A673 (cell line): ENCODE measurements at regions not wholly inside any gene's neighbourhood (a gene's known extent, or its start where the extent isn't known, plus 50 kb on each side); places are given as distances from the start of the nearest gene placed in this dataset.

ENCODE experiments used
- CTCF ChIP-seq: fragments of 300-800, 200-600 bp; sonication (generic); conservative IDR thresholded peaks from 2 replicates; pipeline ENCODE4 v1.5.1; 2017; ENCODE audit warnings: low read depth, mild to moderate bottlenecking, antibody characterized with exemption, low read length, moderate library complexity, mixed read lengths
- EZH2 ChIP-seq: fragments of 200-600 bp; sonication (generic); IDR thresholded peaks from 2 replicates; pipeline ENCODE4 v1.6.1; 2017; ENCODE audit warnings: borderline replicate concordance, low read depth, mild to moderate bottlenecking, mixed read lengths, antibody characterized with exemption, low read length; ENCODE audit not compliant: poor library complexity, severe bottlenecking

- TF ChIP-seq EZH2, result no peak
- TF ChIP-seq CTCF, result no peak
Observed at GRCh38 chr5:128015478-128015877, 68.1 kb upstream of the SLC12A2 start.
